ENCODE measurements at regions not wholly inside any gene's neighbourhood (a gene's known extent, or its start where the extent isn't known, plus 50 kb on each side); places are given as distances from the start of the nearest gene placed in this dataset.

DNA sequence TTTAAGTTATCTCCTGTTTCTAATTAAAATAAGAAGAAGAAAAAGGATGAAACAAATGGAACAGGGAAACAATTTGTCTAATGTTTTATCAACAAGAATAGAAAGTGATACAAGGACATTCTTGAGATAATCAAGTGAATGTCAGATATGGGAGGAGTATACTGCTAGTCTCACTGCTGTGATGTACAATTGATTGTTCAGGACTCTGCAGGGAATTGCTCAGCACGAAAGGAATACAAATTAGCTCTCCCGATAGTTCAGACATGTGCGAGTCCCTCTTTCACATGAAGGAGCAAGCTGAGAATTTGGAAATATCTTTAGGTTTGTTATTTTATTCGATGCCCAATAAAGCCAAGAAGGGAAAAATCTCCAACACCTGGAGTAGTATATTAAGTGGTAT, 57.3 kb upstream of the FSTL5 start:
- TF ChIP-seq, protein P1, sequence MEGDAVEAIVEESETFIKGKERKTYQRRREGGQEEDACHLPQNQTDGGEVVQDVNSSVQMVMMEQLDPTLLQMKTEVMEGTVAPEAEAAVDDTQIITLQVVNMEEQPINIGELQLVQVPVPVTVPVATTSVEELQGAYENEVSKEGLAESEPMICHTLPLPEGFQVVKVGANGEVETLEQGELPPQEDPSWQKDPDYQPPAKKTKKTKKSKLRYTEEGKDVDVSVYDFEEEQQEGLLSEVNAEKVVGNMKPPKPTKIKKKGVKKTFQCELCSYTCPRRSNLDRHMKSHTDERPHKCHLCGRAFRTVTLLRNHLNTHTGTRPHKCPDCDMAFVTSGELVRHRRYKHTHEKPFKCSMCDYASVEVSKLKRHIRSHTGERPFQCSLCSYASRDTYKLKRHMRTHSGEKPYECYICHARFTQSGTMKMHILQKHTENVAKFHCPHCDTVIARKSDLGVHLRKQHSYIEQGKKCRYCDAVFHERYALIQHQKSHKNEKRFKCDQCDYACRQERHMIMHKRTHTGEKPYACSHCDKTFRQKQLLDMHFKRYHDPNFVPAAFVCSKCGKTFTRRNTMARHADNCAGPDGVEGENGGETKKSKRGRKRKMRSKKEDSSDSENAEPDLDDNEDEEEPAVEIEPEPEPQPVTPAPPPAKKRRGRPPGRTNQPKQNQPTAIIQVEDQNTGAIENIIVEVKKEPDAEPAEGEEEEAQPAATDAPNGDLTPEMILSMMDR (conservative IDR thresholded peaks at IDR 0.05 in 1 of 2, IDR thresholded peaks at IDR 0.05 in 1 of 2; ENCODE audit: extremely low read depth in 1 of 2, insufficient read depth in 1 of 2, low read depth in 1 of 2, low read length in 2 of 2): no peak
- no peak for TF ChIP-seq EZH2 (IDR thresholded peaks at IDR 0.05; ENCODE audit: borderline replicate concordance, low read length)
